HepG2 (cell line): ENCODE measurements at regions not wholly inside any gene's neighbourhood (a gene's known extent, or its start where the extent isn't known, plus 50 kb on each side); places are given as distances from the start of the nearest gene placed in this dataset.

ENCODE experiments used
- ATAC-seq: fragments of 200-7000 bp; cut with Tn5 transposase; 3 replicates; pipeline ENCODE4 v1.9.1; 2020; ENCODE audit warnings: mild to moderate bottlenecking, moderate library complexity
- BruUV-seq: library from RNA; stranded (reverse); fragments of 400-500 nt; replicated peaks from 2 replicates; lab custom pipeline; 2021; lab: Mats Ljungman, UMichigan
- CTCF ChIA-PET: fragments of 300-600 bp; formaldehyde crosslinking; extraction: SDS; loops from one replicate; lab custom pipeline; 2021; ENCODE audit warnings: low total read pairs, inconsistent platforms, low intra/inter-chr PET ratio; lab: Yijun Ruan, JAX
- POLR2A ChIA-PET: fragments of 350-600 bp; sonication (Branson Sonifier 250); formaldehyde crosslinking; loops from one replicate; lab custom pipeline; 2020; ENCODE audit warnings: antibody characterized with exemption, inconsistent platforms; lab: Yijun Ruan, JAX
- DNase-seq: peaks from one replicate; pipeline ENCODE4 v3.0.0-alpha.2; 2015; ENCODE audit warnings: low spot score
- FAIRE-seq: peaks from 3 replicates; lab custom pipeline; 2011; peaks lifted over from hg19 to GRCh38; lab: Jason Lieb, UNC
- H2AFZ ChIP-seq: one replicate; pipeline ENCODE4 v1.6.1; 2011; ENCODE audit warnings: low read length, inconsistent platforms
- H3K27ac ChIP-seq: fragments of 300-600 bp; 3 replicates; pipeline ENCODE4 v1.8.0; 2011; ENCODE audit warnings: mixed run types, mild to moderate bottlenecking, mixed read lengths, low read length, inconsistent platforms; ENCODE audit not compliant: insufficient read depth; ENCODE audit errors: extremely low read length
- H3K27me3 ChIP-seq, 2 experiments: fragments of 200-600 bp in 1 of 2; 2 replicates in 1 of 2; 3 replicates in 1 of 2; pipeline versions ENCODE4 v1.6.0 to v1.8.0; 2011; ENCODE audit warnings: low read length in 2 of 2, mild to moderate bottlenecking in 2 of 2, moderate library complexity in 2 of 2, inconsistent platforms in 1 of 2; ENCODE audit not compliant: insufficient read depth in 2 of 2, control insufficient read depth in 1 of 2
- H3K36me3 ChIP-seq, 2 experiments: fragments of 200-600 bp in 1 of 2; replicated peaks in 1 of 2; 2 replicates in 1 of 2; 3 replicates in 1 of 2; pipeline versions ENCODE4 v1.5.1 to v1.8.0; 2011; ENCODE audit warnings: low read length in 2 of 2, inconsistent platforms in 1 of 2; ENCODE audit not compliant: insufficient read depth in 2 of 2, control insufficient read depth in 1 of 2
- H3K4me1 ChIP-seq: 2 replicates; pipeline ENCODE4 v1.5.1; 2012; ENCODE audit warnings: low read length, inconsistent platforms; ENCODE audit not compliant: insufficient read depth
- H3K4me2 ChIP-seq: 2 replicates; pipeline ENCODE4 v1.6.0; 2011; ENCODE audit warnings: low read depth, low read length, inconsistent platforms
- H3K4me3 ChIP-seq, 3 experiments: fragments of 200-600 bp in 1 of 3; sonication (generic), shearing (Covaris generic) in 1 of 3; replicated peaks in 1 of 3; 2 replicates each; pipeline ENCODE4 v1.5.1; 2011 to 2016; ENCODE audit warnings: low read length in 3 of 3, inconsistent platforms in 2 of 3, low read depth in 2 of 3, mild to moderate bottlenecking in 2 of 3, control low read depth in 1 of 3, mixed read lengths in 1 of 3; ENCODE audit not compliant: insufficient read depth in 1 of 3
- H3K79me2 ChIP-seq: one replicate; pipeline ENCODE4 v1.6.1; 2011; ENCODE audit warnings: low read length, inconsistent platforms; ENCODE audit not compliant: insufficient read depth
- H3K9ac ChIP-seq: 2 replicates; pipeline ENCODE4 v1.6.0; 2011; ENCODE audit warnings: mild to moderate bottlenecking, low read depth, low read length, inconsistent platforms; ENCODE audit not compliant: insufficient read depth
- H3K9me3 ChIP-seq: 2 replicates; pipeline ENCODE4 v1.5.1; 2012; ENCODE audit warnings: mild to moderate bottlenecking, low read length
- H4K20me1 ChIP-seq: 2 replicates; pipeline ENCODE4 v1.6.0; 2011; ENCODE audit warnings: inconsistent platforms, mild to moderate bottlenecking, low read length, moderate library complexity; ENCODE audit not compliant: insufficient read depth
- ATM ChIP-seq: fragments of 450-650 bp; IDR thresholded peaks from 2 replicates; pipeline ENCODE4 v1.7.1; 2017; ENCODE audit warnings: mild to moderate bottlenecking, borderline replicate concordance
- GATA4 ChIP-seq: sonication (generic); IDR thresholded peaks from 2 replicates; pipeline ENCODE4 v1.6.1; 2016; ENCODE audit warnings: antibody characterized with exemption, low read depth, borderline replicate concordance
- HMG20B ChIP-seq: conservative IDR thresholded peaks from 2 replicates; pipeline ENCODE4 v1.6.1; 2016; ENCODE audit warnings: missing genetic modification reagents, missing compliant biosample characterization
- HNRNPUL1 ChIP-seq: fragments of 200-400 bp; formaldehyde crosslinking; IDR thresholded peaks from 2 replicates; pipeline ENCODE4 v1.6.1; 2017; ENCODE audit warnings: low read depth, mild to moderate bottlenecking, low read length, moderate library complexity
- MBNL3 ChIP-seq: fragments of 250-450 bp; sonication (Bioruptor Pico); conservative IDR thresholded peaks from 2 replicates; pipeline ENCODE4 v1.8.0; 2022; ENCODE audit warnings: mild to moderate bottlenecking, inconsistent platforms
- NFKB2 ChIP-seq: sonication (generic); formaldehyde crosslinking; IDR thresholded peaks from 2 replicates; pipeline ENCODE4 v1.4.0; 2020; ENCODE audit warnings: missing genetic modification reagents, borderline replicate concordance
- NFRKB ChIP-seq: fragments of 450-650 bp; IDR thresholded peaks from 2 replicates; pipeline ENCODE4 v1.6.1; 2017
- PLRG1 ChIP-seq: fragments of 450-650 bp; conservative IDR thresholded peaks from 2 replicates; pipeline ENCODE4 v1.6.1; 2016
- SMARCC2 ChIP-seq: fragments of 450-650 bp; IDR thresholded peaks from 2 replicates; pipeline ENCODE4 v1.6.1; 2017; ENCODE audit warnings: antibody characterized with exemption, mild to moderate bottlenecking
- ZFP36L2 ChIP-seq: sonication (generic); formaldehyde crosslinking; IDR thresholded peaks from 2 replicates; pipeline ENCODE4 v1.4.0; 2020; ENCODE audit warnings: missing genetic modification reagents
- ZNF501 ChIP-seq: sonication (generic); formaldehyde crosslinking; IDR thresholded peaks from 2 replicates; pipeline ENCODE4 v1.5.1; 2020; ENCODE audit warnings: mild to moderate bottlenecking, moderate library complexity, missing genetic modification reagents
- ZNF615 ChIP-seq: sonication (generic); formaldehyde crosslinking; IDR thresholded peaks from 2 replicates; pipeline ENCODE4 v1.5.0; 2020; ENCODE audit warnings: mild to moderate bottlenecking, missing genetic modification reagents, borderline replicate concordance
- ZNF75D ChIP-seq: sonication (generic); formaldehyde crosslinking; IDR thresholded peaks from 2 replicates; pipeline ENCODE4 v1.8.1; 2023; ENCODE audit warnings: missing genetic modification reagents, mild to moderate bottlenecking, borderline replicate concordance
- ZNF780A ChIP-seq: sonication (generic); formaldehyde crosslinking; IDR thresholded peaks from 2 replicates; pipeline ENCODE4 v1.8.0; 2022; ENCODE audit warnings: mild to moderate bottlenecking, missing genetic modification reagents, moderate library complexity
- WGBS: methylation state at CpG from one replicate; pipeline ENCODE4 v1.1.6; 2017; ENCODE audit warnings: low lambda C conversion rate; 5-methylcytosine and 5-hydroxymethylcytosine counted together
- in situ Hi-C: cut with HindIII; loops from 2 replicates; pipeline ENCODE4 v1.10.0; 2017; ENCODE audit warnings: low pct_unique_long_range_greater_than_20kb; ENCODE audit not compliant: extremely low pct_ligation_motif_present
- intact Hi-C: fragments of 100-400 bp; cut with micrococcal nuclease; formaldehyde crosslinking; loops from one replicate; pipeline ENCODE4 v1.10.0; 2022; ENCODE audit not compliant: unreplicated experiment
- TF ChIP-seq, protein P1 (sequence below): sonication (generic); formaldehyde crosslinking; conservative IDR thresholded peaks from 2 replicates; pipeline ENCODE4 v1.4.0; 2020; ENCODE audit warnings: mild to moderate bottlenecking, missing genetic modification reagents, moderate library complexity
- TF ChIP-seq, protein P2 (sequence below): fragments of 450-650 bp; IDR thresholded peaks from 2 replicates; pipeline ENCODE4 v1.6.1; 2016
- TF ChIP-seq, protein P3 (sequence below): sonication (generic); formaldehyde crosslinking; IDR thresholded peaks from 2 replicates; pipeline ENCODE4 v1.8.0; 2022; ENCODE audit warnings: mild to moderate bottlenecking, missing genetic modification reagents; ENCODE audit not compliant: insufficient replicate concordance

DNA sequence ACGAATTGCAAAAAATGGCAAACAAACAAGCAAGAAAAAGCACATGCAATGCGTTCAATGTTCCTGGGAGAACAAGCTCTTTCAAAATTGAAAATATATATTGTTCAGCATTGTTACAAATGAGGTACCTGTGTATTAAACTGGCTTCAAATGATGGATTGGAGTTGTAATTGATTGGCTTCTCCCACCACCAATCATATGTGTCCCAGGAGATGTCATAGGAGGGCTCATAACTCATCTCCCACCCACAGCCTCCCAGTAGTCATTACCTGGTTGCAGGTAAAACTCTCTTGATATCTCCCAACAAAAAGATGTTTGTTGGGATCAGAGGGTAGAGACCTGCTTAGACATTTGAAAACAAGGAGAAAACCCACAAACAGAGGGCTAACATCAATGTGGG lies 302.9 kb downstream of the BAMBI start:
- H3K27me3 ChIP-seq, result no peaks in the 10 kb centered on the region
- H3K4me2 ChIP-seq, result no peak overlapping the region
- BruUV-seq, result no TSS peak
- in situ Hi-C loops, result no loop called here
- ChIA-PET CTCF (no interaction called here), POLR2A (no interaction called here)
- no peak overlapping the region for H2AFZ ChIP-seq
- H4K20me1 ChIP-seq, result no peaks in the 10 kb centered on the region
- intact Hi-C loops, result no loop called here
- 64% methylated on average over 2 of the region's 2 CpGs for WGBS
- no peak overlapping the region for H3K27ac ChIP-seq
- H3K4me3 ChIP-seq, result no peak overlapping the region
- no peaks in the 10 kb centered on the region for H3K36me3 ChIP-seq
- peaks cover 23% of the 10 kb centered on the region for H3K4me1 ChIP-seq
- DNase-seq (no peak), FAIRE-seq (no peak), ATAC-seq (no peak)
- H3K79me2 ChIP-seq, result no peaks in the 10 kb centered on the region
- H3K9me3 ChIP-seq, result no peaks in the 10 kb centered on the region
- H3K9ac ChIP-seq, result no peak overlapping the region
- TF ChIP-seq NFRKB (no peak), ZNF501 (CRISPR knock-in tag) (no peak), PLRG1 (no peak), ZNF75D (CRISPR knock-in tag) (no peak), HMG20B (CRISPR knock-in tag) (no peak), GATA4 (no peak), MBNL3 (CRISPR knock-in tag) (no peak), NFKB2 (no peak), ATM (no peak), ZNF780A (CRISPR knock-in tag) (no peak), ZFP36L2 (CRISPR knock-in tag) (no peak), ZNF615 (CRISPR knock-in tag) (no peak), SMARCC2 (no peak), HNRNPUL1 (no peak)
- TF ChIP-seq, protein P1, sequence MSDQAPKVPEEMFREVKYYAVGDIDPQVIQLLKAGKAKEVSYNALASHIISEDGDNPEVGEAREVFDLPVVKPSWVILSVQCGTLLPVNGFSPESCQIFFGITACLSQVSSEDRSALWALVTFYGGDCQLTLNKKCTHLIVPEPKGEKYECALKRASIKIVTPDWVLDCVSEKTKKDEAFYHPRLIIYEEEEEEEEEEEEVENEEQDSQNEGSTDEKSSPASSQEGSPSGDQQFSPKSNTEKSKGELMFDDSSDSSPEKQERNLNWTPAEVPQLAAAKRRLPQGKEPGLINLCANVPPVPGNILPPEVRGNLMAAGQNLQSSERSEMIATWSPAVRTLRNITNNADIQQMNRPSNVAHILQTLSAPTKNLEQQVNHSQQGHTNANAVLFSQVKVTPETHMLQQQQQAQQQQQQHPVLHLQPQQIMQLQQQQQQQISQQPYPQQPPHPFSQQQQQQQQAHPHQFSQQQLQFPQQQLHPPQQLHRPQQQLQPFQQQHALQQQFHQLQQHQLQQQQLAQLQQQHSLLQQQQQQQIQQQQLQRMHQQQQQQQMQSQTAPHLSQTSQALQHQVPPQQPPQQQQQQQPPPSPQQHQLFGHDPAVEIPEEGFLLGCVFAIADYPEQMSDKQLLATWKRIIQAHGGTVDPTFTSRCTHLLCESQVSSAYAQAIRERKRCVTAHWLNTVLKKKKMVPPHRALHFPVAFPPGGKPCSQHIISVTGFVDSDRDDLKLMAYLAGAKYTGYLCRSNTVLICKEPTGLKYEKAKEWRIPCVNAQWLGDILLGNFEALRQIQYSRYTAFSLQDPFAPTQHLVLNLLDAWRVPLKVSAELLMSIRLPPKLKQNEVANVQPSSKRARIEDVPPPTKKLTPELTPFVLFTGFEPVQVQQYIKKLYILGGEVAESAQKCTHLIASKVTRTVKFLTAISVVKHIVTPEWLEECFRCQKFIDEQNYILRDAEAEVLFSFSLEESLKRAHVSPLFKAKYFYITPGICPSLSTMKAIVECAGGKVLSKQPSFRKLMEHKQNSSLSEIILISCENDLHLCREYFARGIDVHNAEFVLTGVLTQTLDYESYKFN (CRISPR knock-in tag), result no peak
- TF ChIP-seq, protein P2, sequence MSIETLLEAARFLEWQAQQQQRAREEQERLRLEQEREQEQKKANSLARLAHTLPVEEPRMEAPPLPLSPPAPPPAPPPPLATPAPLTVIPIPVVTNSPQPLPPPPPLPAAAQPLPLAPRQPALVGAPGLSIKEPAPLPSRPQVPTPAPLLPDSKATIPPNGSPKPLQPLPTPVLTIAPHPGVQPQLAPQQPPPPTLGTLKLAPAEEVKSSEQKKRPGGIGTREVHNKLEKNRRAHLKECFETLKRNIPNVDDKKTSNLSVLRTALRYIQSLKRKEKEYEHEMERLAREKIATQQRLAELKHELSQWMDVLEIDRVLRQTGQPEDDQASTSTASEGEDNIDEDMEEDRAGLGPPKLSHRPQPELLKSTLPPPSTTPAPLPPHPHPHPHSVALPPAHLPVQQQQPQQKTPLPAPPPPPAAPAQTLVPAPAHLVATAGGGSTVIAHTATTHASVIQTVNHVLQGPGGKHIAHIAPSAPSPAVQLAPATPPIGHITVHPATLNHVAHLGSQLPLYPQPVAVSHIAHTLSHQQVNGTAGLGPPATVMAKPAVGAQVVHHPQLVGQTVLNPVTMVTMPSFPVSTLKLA, result no peak
- TF ChIP-seq, protein P3, sequence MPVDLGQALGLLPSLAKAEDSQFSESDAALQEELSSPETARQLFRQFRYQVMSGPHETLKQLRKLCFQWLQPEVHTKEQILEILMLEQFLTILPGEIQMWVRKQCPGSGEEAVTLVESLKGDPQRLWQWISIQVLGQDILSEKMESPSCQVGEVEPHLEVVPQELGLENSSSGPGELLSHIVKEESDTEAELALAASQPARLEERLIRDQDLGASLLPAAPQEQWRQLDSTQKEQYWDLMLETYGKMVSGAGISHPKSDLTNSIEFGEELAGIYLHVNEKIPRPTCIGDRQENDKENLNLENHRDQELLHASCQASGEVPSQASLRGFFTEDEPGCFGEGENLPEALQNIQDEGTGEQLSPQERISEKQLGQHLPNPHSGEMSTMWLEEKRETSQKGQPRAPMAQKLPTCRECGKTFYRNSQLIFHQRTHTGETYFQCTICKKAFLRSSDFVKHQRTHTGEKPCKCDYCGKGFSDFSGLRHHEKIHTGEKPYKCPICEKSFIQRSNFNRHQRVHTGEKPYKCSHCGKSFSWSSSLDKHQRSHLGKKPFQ (CRISPR knock-in tag), result no peak
